ENCODE measurements at regions not wholly inside any gene's neighbourhood (a gene's known extent, or its start where the extent isn't known, plus 50 kb on each side); places are given as distances from the start of the nearest gene placed in this dataset.
"Not testable (repeated sequence)": the region's sequence is repeated elsewhere in the genome, so short reads cannot be mapped to it uniquely, and the experiment has no call there.

- DNase-seq, result no peak
Measured at GRCh38 chr2:194343167-194343566, 1313.9 kb upstream of the SLC39A10 start.

GRCh38 chr2:194332799-194333490 is 1324.1 kb upstream of the SLC39A10 start:
- no peak for DNase-seq

- no peak for DNase-seq
Measured at GRCh38 chr2:194328456-194328855, 1328.6 kb upstream of the SLC39A10 start.

- no peak for DNase-seq
Measured at GRCh38 chr2:194327196-194327888, 1329.7 kb upstream of the SLC39A10 start.

- DNase-seq, result no peak
Measured at GRCh38 chr2:194323740-194324139, 1333.3 kb upstream of the SLC39A10 start.

GRCh38 chr2:194320520-194320919 is 1336.5 kb upstream of the SLC39A10 start:
- DNase-seq, result no peak

- no peak for DNase-seq
Measured at GRCh38 chr2:194319222-194319992, 1337.6 kb upstream of the SLC39A10 start.

- DNase-seq, result no peak
Measured at GRCh38 chr2:194314042-194314441, 1343.0 kb upstream of the SLC39A10 start.

GRCh38 chr2:194304191-194304590 is 1352.8 kb upstream of the SLC39A10 start:
- DNase-seq, result no peak

- no peak for DNase-seq
Measured at GRCh38 chr2:194301946-194302345, 1355.1 kb upstream of the SLC39A10 start.

GRCh38 chr2:194294156-194294555 is 1362.9 kb upstream of the SLC39A10 start:
- no peak for DNase-seq

- DNase-seq, result no peak
Measured at GRCh38 chr2:194291104-194291503, 1365.9 kb upstream of the SLC39A10 start.

- DNase-seq, result no peak
Measured at GRCh38 chr2:194289712-194290346, 1367.2 kb upstream of the SLC39A10 start.

- DNase-seq, result not testable (repeated sequence)
Measured at GRCh38 chr2:194276667-194277066, 1380.4 kb upstream of the SLC39A10 start.

GRCh38 chr2:194271293-194271961 is 1385.6 kb upstream of the SLC39A10 start:
- no peak for DNase-seq

GRCh38 chr2:194270648-194271047 is 1386.4 kb upstream of the SLC39A10 start:
- DNase-seq, result no peak

GRCh38 chr2:194264586-194264985 is 1392.4 kb upstream of the SLC39A10 start:
- DNase-seq, result no peak

GRCh38 chr2:194260185-194260584 is 1396.8 kb upstream of the SLC39A10 start:
- no peak for DNase-seq

- DNase-seq, result no peak
Measured at GRCh38 chr2:194257095-194257494, 1399.9 kb upstream of the SLC39A10 start.

GRCh38 chr2:194253528-194254259 is 1403.3 kb upstream of the SLC39A10 start:
- no peak for DNase-seq

GRCh38 chr2:194252127-194252526 is 1404.9 kb upstream of the SLC39A10 start:
- no peak for DNase-seq

- DNase-seq, result no peak
Measured at GRCh38 chr2:194232600-194232999, 1424.4 kb upstream of the SLC39A10 start.

Data from fibroblast of skin of back (primary cell).